Kidney epithelial cell (primary cell): ENCODE measurements at regions not wholly inside any gene's neighbourhood (a gene's known extent, or its start where the extent isn't known, plus 50 kb on each side); places are given as distances from the start of the nearest gene placed in this dataset.
"Not testable (repeated sequence)": the region's sequence is repeated elsewhere in the genome, so short reads cannot be mapped to it uniquely, and the experiment has no call there.

Experiments used
- DNase-seq: peaks from one replicate; pipeline ENCODE4 v3.0.0-alpha.2; 2010; ENCODE audit warnings: low read depth
- H3K27me3 ChIP-seq: 2 replicates; pipeline ENCODE4 v1.6.0; 2011; ENCODE audit warnings: low read length; ENCODE audit not compliant: control insufficient read depth, insufficient read depth
- H3K36me3 ChIP-seq: 2 replicates; pipeline ENCODE4 v1.5.1; 2011; ENCODE audit warnings: low read length; ENCODE audit not compliant: control insufficient read depth, insufficient read depth
- H3K4me3 ChIP-seq: 2 replicates; pipeline ENCODE4 v1.5.1; 2011; ENCODE audit warnings: low read depth, mild to moderate bottlenecking, control low read depth, low read length
- TF ChIP-seq, protein P1 (sequence below): IDR thresholded peaks from 2 replicates; pipeline ENCODE4 v1.5.1; 2011; ENCODE audit warnings: mild to moderate bottlenecking, moderate library complexity, low read length, control low read depth, inconsistent platforms; ENCODE audit not compliant: insufficient read depth, poor library complexity, severe bottlenecking

DNA sequence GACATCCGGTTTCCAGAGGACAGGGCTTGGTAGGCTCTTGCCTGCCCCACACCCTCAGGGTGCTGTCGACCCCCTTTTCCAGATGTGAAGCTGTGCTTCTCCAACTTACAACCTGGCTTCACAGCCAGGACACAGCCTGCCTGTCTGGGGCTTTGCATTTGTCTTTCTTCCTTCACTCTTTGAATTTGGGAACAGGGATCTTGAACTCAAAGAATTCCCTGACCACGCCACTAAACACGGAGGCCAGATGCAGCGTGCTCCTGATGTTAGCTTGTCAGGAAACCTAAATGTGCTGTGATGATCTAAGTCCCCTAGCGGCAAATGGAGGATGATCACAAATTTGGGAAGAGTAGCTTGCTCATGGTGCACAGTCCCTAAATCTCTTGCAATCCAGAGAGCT, 244.8 kb upstream of the RGMA start:
- TF ChIP-seq, protein P1, sequence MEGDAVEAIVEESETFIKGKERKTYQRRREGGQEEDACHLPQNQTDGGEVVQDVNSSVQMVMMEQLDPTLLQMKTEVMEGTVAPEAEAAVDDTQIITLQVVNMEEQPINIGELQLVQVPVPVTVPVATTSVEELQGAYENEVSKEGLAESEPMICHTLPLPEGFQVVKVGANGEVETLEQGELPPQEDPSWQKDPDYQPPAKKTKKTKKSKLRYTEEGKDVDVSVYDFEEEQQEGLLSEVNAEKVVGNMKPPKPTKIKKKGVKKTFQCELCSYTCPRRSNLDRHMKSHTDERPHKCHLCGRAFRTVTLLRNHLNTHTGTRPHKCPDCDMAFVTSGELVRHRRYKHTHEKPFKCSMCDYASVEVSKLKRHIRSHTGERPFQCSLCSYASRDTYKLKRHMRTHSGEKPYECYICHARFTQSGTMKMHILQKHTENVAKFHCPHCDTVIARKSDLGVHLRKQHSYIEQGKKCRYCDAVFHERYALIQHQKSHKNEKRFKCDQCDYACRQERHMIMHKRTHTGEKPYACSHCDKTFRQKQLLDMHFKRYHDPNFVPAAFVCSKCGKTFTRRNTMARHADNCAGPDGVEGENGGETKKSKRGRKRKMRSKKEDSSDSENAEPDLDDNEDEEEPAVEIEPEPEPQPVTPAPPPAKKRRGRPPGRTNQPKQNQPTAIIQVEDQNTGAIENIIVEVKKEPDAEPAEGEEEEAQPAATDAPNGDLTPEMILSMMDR: no peak
- DNase-seq: no peak
- Histone ChIP-seq H3K4me3 (no peak overlapping the region), H3K27me3 (peaks cover 12% of the 10 kb centered on the region), H3K36me3 (no peaks in the 10 kb centered on the region)

DNA sequence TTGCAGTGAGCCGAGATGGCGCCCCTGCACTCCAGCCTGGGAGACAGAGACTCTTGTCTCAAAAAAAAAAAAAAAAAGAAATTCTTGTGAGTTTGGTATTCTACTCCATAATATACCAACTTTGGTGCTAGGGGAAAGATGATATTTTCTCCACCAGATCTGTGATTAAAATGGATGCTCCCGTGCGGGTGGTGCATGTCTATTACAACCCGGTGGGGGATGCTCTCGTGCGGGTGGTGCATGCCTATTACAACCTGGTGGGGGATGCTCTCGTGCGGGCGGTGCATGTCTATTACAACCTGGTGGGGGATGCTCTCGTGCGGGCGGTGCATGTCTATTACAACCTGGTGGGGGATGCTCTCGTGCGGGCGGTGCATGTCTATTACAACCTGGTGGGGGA, 244.1 kb upstream of the RGMA start:
- peaks cover 12% of the 10 kb centered on the region for H3K27me3 ChIP-seq
- not testable (repeated sequence) for H3K4me3 ChIP-seq, DNase-seq, H3K36me3 ChIP-seq

DNA sequence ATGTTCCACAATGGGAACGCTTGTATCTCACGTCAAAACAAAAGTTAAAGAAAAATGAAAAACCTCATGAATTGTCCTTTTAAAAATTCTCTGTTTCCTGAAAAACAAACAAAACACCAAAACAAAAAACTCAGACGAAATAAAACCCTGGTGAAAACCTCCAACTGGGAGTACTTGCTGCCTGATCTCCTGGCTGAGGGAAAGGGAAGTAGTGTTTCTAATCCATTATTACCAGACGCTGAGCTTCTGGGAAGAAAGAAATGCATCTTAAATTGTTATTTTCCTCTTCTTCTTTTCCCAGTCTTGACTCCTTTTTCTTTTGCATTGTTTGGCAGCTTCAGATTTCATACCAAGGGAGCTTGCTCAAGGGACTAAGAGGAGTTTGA, 243.2 kb upstream of the RGMA start:
- Histone ChIP-seq H3K4me3 (no peak overlapping the region), H3K36me3 (no peaks in the 10 kb centered on the region), H3K27me3 (peaks cover 12% of the 10 kb centered on the region)
- DNase-seq: no peak
- TF ChIP-seq, protein P1: no peak

DNA sequence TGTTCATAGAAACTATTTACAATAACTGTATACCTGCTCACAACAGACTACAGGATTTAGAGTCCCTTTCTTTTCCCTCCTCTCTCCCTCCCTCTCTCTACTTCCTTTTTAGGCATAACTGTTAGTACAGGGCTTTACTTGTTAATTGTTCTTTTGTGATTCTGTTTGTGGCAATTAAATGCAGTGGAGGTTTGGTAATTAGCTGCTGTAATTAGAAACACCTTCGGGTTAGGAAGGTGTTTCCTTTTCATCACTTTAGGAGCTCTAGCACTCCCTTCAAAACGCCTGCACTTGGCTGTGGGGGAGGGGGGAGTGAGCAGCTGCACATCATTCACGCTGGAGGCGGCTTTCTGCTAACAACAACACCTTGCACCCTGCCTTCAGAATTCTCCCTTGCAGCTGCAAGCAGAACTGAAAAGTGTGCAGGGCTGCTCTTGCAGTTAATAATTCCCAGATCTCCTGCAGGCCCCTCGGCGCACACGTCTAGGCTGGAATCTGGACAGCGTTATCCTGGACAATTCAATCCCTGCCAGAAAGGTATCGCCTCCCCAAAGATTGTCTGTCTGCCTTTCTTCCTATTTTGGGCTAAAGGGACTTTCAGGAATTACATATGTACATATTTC, 242.6 kb upstream of the RGMA start:
- Histone ChIP-seq H3K27me3 (peaks cover 12% of the 10 kb centered on the region), H3K36me3 (no peaks in the 10 kb centered on the region), H3K4me3 (no peak overlapping the region)
- DNase-seq: no peak
- TF ChIP-seq, protein P1: no peak

DNA sequence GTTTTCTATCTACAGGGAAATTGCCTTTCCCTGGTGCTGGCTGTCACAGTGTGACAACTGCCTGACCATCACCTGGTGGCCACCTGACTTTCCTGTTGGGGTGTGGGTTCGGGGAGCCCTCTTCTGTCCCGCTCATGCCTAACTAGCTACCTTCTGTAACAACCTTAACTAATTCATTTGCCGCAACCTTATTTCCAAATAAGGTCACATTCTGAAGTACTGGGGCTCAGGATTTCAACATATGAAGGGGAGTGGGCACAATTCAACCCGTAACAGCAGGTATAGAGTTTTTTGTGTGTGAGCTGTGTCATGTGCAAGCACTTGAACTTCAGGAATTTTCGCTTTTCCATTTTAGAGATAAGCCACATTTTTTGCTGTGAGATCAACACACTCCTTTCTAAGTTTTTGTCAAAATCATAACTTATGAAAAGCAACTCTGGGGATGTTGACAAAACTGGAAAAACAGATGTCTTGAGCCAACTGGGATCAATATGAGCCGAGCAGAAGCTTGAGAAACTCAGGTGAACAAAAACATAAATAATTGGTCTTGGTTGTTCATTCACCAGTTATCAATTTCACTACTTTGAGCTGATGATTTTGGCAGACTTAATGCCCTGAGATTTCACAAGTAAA, 242.0 kb upstream of the RGMA start:
- TF ChIP-seq, protein P1: no peak

DNA sequence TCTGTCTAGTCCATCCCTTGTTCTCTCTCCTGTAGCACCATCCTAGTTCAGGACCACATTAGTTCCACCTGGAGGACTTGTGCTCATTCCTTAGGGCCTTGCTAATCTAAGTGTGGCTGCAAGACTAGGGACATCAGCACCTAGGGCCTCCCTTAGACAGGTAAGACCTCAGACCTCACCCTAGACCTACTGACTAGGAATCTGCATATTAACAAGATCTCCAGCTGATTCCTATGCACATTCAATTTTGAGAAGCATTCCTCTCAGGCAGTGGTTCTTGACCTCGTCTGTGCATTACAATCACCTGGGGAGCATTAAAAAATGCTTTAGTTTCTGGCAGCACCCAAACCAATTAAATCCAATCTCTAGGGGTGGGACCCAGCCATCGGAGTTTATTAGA, 238.4 kb upstream of the RGMA start:
- Histone ChIP-seq H3K4me3 (no peak overlapping the region), H3K36me3 (no peaks in the 10 kb centered on the region), H3K27me3 (peaks cover 1% of the 10 kb centered on the region)
- TF ChIP-seq, protein P1: no peak
- DNase-seq: no peak

More for the DNA sequence above, 242.0 kb upstream of the RGMA start:
- H3K4me3 ChIP-seq: no peak overlapping the region
- peaks cover 12% of the 10 kb centered on the region for H3K27me3 ChIP-seq
- DNase-seq: no peak
- no peaks in the 10 kb centered on the region for H3K36me3 ChIP-seq
